LNCaP clone FGC (cell line): ENCODE measurements at regions not wholly inside any gene's neighbourhood (a gene's known extent, or its start where the extent isn't known, plus 50 kb on each side); places are given as distances from the start of the nearest gene placed in this dataset.
"Not testable (repeated sequence)": the region's sequence is repeated elsewhere in the genome, so short reads cannot be mapped to it uniquely, and the experiment has no call there.

Source experiments
- DNase-seq: peaks from one replicate; pipeline ENCODE4 v3.0.0-alpha.2; 2011; ENCODE audit warnings: low read depth
- H3K4me3 ChIP-seq: 2 replicates; pipeline ENCODE4 v1.5.1; 2011; ENCODE audit warnings: mild to moderate bottlenecking, low read depth, low read length, control low read depth
- TF ChIP-seq, protein P1 (sequence below): IDR thresholded peaks from 2 replicates; pipeline ENCODE4 v1.5.1; 2012; ENCODE audit warnings: mild to moderate bottlenecking; ENCODE audit not compliant: control insufficient read depth, insufficient read depth; ENCODE audit errors: extremely low read depth

DNA sequence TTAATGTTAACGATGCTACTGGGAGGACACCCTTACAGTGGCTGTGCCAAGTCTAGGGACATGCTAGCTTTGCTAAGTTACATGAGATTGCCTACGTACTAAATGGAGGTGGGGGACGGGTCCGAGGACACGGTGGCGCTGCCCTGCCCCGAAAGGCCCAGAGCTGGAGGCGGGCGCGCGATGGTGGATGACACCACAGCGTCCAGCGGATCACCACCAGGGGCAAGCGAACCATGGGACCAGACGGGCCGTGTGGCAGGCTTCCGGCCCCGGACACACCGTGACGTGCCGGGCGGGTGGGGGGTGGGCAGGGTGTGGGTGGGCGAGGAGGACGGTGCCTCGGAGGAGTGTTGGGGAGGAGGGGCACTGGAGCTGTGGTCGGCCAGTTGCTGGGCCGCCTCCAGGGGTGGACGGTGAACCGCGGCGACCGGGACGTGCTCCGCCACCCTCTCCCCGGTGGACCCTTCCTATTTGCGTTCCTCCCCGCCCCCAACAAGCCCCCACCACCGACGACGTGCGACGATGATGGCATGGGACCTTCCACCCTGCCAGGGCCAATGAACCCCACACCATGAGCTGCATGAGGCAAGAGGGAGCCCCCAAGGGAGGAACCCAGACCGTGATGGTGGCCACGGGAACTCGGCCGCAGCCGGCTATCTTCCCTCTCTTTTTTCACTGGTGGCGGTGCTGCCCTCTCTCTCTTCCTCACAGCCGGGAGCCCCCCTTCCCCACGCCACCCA lies 773.3 kb upstream of the DEFB115 start:
- no peak overlapping the region for H3K4me3 ChIP-seq
- TF ChIP-seq, protein P1, sequence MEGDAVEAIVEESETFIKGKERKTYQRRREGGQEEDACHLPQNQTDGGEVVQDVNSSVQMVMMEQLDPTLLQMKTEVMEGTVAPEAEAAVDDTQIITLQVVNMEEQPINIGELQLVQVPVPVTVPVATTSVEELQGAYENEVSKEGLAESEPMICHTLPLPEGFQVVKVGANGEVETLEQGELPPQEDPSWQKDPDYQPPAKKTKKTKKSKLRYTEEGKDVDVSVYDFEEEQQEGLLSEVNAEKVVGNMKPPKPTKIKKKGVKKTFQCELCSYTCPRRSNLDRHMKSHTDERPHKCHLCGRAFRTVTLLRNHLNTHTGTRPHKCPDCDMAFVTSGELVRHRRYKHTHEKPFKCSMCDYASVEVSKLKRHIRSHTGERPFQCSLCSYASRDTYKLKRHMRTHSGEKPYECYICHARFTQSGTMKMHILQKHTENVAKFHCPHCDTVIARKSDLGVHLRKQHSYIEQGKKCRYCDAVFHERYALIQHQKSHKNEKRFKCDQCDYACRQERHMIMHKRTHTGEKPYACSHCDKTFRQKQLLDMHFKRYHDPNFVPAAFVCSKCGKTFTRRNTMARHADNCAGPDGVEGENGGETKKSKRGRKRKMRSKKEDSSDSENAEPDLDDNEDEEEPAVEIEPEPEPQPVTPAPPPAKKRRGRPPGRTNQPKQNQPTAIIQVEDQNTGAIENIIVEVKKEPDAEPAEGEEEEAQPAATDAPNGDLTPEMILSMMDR, result no peak
- DNase-seq, result no peak

DNA sequence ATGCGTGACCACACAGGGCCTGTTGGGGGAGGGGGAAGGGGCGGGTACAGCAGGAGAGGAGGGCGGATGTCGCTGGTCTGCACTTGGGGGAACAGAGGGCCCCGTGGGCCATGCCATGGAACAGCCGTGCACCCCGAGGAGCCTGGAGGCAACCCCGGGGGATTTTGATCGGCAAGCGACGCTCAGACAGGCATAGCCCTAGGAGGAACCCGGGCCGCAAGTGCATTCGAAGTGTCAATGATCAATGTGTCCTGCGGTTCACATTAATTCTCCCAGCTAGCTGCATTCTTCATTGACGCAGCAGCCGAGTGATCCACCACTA lies 772.8 kb upstream of the DEFB115 start:
- no peak overlapping the region for H3K4me3 ChIP-seq
- no peak for DNase-seq
- TF ChIP-seq, protein P1, result no peak

DNA sequence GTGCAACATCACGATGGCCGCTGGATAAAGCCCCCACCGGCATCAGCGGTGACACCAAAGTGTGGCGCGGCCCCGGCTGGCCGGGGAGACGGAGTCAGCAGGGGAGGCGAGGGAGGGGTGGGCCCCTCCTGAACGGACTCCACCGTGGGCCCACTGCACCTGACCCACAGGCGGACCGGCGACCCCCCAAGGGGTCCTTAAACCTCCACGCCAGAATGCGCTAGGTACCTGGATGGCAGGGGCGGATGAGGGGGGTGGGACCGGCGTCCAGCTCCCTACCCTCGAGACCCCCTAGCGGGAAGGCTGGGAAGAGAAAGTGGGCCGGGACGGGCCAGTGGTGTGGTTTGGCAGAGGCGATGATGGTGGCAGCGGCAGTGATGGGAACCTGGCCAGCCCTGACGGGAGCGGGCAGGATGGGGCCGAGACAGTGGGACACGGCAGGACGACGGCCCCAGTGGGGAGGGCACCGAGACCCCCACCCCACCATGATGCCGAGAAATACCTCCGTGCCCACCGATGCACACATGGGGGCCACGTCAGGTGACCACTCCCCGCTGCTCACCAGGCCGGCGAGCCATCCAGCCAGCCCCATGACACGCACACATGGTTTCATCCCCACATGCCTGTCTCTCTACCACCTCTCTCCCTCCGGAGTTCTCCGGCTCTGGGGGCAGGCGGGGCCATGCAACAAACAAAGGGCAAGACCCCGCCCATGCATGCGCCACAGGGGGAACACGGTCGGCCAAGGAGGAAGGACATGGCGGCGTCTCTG lies 771.9 kb upstream of the DEFB115 start:
- no peak overlapping the region for H3K4me3 ChIP-seq
- TF ChIP-seq, protein P1, result no peak
- DNase-seq, result no peak

DNA sequence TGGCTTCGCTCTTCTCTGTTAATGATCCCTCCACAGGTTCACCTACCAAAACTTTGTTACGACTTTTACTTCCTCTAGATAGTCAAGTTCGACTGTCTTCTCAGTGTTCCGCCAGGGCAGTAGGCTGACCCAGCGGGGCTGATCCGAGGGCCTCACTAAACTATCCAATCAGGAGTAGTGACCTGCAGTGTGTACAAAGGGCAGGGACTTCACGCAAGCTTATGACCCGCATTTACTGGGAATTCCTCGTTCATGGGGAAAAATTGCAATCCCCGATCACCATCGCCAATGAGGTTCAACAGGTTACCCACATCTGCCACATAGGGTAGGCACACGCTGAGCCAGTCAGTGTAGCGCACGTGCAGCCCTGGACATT lies 771.4 kb upstream of the DEFB115 start:
- no peak for DNase-seq
- TF ChIP-seq, protein P1, result no peak
- no peak overlapping the region for H3K4me3 ChIP-seq

DNA sequence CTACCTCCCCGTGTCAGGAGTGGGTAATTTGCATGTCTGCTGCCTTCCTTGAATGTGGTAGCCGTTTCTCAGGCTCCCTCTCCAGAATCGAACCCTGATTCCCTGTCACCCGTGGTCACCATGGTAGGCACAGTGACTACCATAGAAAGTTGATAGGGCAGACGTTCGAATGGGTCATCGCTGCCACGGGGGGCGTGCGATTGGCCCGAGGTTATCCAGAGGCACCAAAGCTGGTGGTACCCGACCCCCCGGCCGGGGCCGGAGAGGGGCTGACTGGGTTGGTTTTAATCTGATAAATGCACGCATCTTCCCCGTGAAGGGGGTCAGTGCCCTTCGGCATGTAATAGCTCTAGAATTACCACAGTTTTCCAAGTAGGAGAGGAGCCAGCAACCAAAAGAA lies 770.0 kb upstream of the DEFB115 start:
- H3K4me3 ChIP-seq, DNase-seq: not testable (repeated sequence)

DNA sequence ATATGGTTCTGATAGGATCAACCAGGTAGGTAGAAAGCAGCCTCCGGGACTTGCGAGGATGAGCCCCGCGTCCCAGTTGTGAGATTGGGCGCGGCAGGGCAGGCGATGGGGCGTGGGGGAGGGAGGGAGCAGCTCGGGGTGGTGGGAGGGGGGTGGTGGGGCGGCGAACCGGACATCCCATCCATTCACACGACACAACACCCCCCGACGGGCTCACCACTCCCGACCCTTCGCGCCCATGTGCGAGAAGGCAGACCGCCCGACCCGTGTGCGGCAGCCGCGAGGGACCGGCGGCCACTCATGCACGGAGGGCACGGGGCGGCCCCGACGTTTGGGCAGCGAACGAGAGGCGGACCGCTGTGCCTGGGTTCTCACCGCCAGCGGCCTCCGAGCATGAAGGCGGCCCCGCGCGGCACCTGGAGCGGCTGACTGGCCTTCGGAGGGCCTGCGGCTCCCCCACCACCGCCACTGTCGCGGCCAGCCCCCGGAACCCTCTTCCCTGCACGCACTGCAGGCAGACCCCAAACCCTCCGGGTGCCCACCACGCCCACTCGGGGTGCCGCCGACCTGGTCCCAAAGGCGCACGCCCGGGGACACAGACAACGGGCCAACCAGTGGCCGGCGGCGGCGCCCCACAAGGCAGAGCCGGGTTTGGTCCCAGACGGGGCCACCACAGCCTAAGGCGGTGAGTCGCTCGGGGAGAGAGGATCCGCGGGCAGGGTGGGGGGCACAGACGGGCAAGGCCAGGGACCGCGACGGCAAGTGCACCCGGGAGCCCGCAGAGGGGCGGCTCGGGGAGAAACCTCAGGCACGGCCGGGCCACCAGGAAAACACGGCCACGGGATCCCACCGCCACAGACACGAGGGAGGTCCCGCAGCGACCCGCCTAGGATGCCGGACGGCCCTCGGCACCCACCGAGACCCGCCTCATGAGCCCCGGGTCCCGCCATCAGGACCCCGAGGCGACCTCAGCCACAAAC lies 769.2 kb upstream of the DEFB115 start:
- TF ChIP-seq, protein P1, result no peak
- DNase-seq, result no peak
- H3K4me3 ChIP-seq, result no peak overlapping the region
